Kidney capillary endothelial cell (primary cell): ENCODE measurements at regions not wholly inside any gene's neighbourhood (a gene's known extent, or its start where the extent isn't known, plus 50 kb on each side); places are given as distances from the start of the nearest gene placed in this dataset.

Experiments
- DNase-seq: peaks from one replicate; pipeline ENCODE4 v3.0.0-alpha.2; 2018; ENCODE audit warnings: low spot score

DNA sequence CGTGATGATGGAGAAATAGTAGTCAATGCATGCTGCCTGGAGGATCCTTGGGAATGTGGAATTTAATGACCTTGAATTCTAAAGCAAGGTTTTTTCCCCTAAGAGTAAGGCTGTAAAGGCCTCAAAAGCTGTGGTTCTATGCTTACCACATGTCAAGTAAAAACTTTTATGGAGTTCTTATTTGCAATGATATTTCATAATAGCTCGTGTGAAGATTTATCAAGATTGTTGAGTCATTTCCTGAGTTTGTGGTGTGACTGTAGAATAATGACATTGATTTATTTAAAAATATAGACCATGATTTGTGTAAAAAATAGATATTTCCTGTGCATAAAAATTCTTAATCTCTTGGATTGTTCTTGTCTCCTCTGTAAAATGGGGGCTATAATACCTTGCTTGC, 67.5 kb upstream of the SORCS1 start:
- DNase-seq, result no peak

- DNase-seq, result no peak
Measured at GRCh38 chr10:107230887-107231286, 66.4 kb upstream of the SORCS1 start.

GRCh38 chr10:107215681-107216080, 51.2 kb upstream of the SORCS1 start:
- no peak for DNase-seq
